Cardiac fibroblast (primary cell): ENCODE measurements at regions not wholly inside any gene's neighbourhood (a gene's known extent, or its start where the extent isn't known, plus 50 kb on each side); places are given as distances from the start of the nearest gene placed in this dataset.
"Not testable (repeated sequence)": the region's sequence is repeated elsewhere in the genome, so short reads cannot be mapped to it uniquely, and the experiment has no call there.

Source experiments
- DNase-seq, 2 donors: peaks; one replicate each; pipeline versions ENCODE4 v3.0.0 to v3.0.0-alpha.2; 2010; ENCODE audit warnings: low read depth in 2 of 2
- H3K4me3 ChIP-seq, 2 donors: replicated peaks in 1 of 2; 1 replicate in 1 of 2; 2 replicates in 1 of 2; pipeline ENCODE4 v1.5.1; 2011; ENCODE audit warnings: low read depth in 2 of 2, low read length in 2 of 2, mild to moderate bottlenecking in 2 of 2, moderate library complexity in 1 of 2
- TF ChIP-seq, protein P1 (sequence below): IDR thresholded peaks from one replicate; pipeline ENCODE4 v1.5.1; 2011; ENCODE audit warnings: low read depth, mild to moderate bottlenecking, low read length, inconsistent platforms

GRCh38 chr20:47429409-47429808, 72.3 kb upstream of the NCOA3 start:
- no peak overlapping the region for H3K4me3 ChIP-seq
- TF ChIP-seq, protein P1, sequence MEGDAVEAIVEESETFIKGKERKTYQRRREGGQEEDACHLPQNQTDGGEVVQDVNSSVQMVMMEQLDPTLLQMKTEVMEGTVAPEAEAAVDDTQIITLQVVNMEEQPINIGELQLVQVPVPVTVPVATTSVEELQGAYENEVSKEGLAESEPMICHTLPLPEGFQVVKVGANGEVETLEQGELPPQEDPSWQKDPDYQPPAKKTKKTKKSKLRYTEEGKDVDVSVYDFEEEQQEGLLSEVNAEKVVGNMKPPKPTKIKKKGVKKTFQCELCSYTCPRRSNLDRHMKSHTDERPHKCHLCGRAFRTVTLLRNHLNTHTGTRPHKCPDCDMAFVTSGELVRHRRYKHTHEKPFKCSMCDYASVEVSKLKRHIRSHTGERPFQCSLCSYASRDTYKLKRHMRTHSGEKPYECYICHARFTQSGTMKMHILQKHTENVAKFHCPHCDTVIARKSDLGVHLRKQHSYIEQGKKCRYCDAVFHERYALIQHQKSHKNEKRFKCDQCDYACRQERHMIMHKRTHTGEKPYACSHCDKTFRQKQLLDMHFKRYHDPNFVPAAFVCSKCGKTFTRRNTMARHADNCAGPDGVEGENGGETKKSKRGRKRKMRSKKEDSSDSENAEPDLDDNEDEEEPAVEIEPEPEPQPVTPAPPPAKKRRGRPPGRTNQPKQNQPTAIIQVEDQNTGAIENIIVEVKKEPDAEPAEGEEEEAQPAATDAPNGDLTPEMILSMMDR = no peak
- DNase-seq = peak in 1 of 2 donors; percentile 30

DNA sequence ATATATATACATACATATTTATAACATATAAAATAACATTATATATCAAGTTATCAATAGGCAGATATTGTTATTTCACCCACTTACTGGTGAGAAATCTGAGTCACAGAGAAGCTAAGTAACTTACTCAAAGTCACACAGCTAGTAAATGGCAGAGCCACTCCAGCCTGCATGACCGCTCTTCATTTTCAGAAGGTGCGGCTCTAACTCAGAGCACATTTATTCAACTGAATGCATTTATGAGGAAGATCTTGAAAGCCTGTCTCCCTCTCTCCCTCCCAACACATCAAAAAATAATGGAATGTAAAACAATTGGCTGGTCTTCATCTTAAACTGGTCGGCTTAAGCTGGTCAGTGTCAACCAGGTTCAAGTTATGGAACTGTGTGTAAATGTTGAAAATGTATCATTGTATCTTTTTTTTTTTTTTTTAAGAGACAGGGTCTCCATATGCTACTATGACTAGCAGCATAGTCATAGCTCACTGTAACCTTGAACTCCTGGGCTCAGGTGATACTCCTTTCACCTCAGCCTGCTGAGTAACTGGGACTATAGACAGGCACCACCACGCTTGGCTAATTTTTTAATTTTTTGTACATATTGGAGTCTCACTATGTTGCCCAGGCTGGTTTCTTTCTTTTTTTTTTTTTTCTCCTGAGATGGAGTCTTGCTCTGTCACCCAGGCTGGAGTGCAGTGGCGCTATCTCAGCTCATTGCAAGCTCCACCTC, 70.7 kb upstream of the NCOA3 start:
- DNase-seq = no peak
- no peak overlapping the region for H3K4me3 ChIP-seq
- TF ChIP-seq, protein P1 = no peak

GRCh38 chr20:47432834-47433210, 68.9 kb upstream of the NCOA3 start:
- DNase-seq = no peak
- H3K4me3 ChIP-seq = no peak overlapping the region
- TF ChIP-seq, protein P1 = no peak

- DNase-seq = peak; percentile 44 to 81
- not testable (repeated sequence) for H3K4me3 ChIP-seq
These were observed 67.4 kb upstream of the NCOA3 start for GRCh38 chr20:47434128-47434779.

DNA sequence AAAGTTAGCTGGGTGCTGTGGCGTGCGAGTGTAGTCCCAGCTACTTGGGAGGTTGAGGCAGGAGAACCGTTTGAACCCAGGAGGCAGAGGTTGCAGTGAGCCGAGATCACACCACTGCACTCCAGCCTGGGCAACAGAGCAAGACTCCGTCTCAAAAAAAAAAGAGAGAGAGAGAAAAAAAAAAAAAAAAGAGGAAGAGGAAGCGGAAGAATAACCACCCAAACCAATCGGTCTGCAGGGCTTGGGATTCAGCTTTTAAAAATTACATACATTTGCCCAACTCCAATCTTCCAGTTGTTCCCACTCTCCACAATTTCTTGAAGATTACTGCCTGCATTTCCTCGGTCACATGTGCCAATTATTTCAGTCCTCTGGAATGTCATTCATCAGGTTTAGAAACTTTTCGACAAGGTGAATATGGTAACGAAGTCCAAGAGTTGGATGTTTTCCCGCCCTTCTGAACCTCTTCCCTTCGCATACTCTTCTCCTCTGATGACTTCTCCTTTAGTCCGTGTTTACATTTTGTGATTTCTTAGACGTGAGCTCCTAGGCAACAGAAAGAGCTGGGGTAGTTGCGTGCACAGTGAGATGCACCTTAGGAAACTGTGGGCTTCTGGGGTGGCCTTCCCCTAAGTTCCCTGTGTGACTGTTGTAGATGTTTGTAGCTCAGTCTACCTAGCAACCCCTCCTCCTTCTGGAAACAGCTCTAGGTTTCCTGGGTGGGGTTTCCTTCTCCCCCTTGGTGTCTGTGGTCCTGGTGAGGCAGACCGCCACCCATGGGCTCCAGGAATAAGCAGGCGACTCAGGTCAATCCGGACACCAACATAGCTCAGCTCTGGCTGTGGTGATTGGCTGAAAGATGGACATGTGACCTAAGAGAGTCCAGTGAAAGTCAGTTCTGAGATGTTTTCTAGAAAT, 63.0 kb upstream of the NCOA3 start:
- DNase-seq = no peak
- H3K4me3 ChIP-seq = no peak overlapping the region
- TF ChIP-seq, protein P1 = no peak

GRCh38 chr20:47440857-47441773, 60.6 kb upstream of the NCOA3 start:
- no peak overlapping the region for H3K4me3 ChIP-seq
- DNase-seq = peak in 1 of 2 donors; percentile 41
- TF ChIP-seq, protein P1 = no peak
